GM23338 (cell line): ENCODE measurements at regions not wholly inside any gene's neighbourhood (a gene's known extent, or its start where the extent isn't known, plus 50 kb on each side); places are given as distances from the start of the nearest gene placed in this dataset.

Experiments
- CREB1 ChIP-seq: fragments of 250-450 bp; sonication (Bioruptor Pico); IDR thresholded peaks from 2 replicates; pipeline ENCODE4 v1.5.0; 2020; ENCODE audit warnings: low read depth, mild to moderate bottlenecking, moderate library complexity
- CTCF ChIP-seq, 2 experiments: fragments of 200-600 bp in 1 of 2; sonication (generic) in 1 of 2; conservative IDR thresholded peaks; 2 replicates each; pipeline versions ENCODE4 v1.5.1 to v1.6.1; 2016 to 2017; ENCODE audit warnings: antibody characterized with exemption in 2 of 2, low read depth in 2 of 2, mild to moderate bottlenecking in 2 of 2, moderate library complexity in 1 of 2
- ETS1 ChIP-seq: IDR thresholded peaks from 2 replicates; pipeline ENCODE4 v1.6.1; 2016; ENCODE audit warnings: antibody characterized with exemption
- EZH2 ChIP-seq: fragments of 200-600 bp; sonication (generic); IDR thresholded peaks from one replicate; pipeline ENCODE4 v1.8.0; 2017; ENCODE audit warnings: antibody characterized with exemption, mild to moderate bottlenecking, low read depth; ENCODE audit not compliant: unreplicated experiment
- EZH2phosphoT487 ChIP-seq: fragments of 200-600 bp; sonication (generic); IDR thresholded peaks from one replicate; pipeline ENCODE4 v1.8.1; 2018; ENCODE audit warnings: antibody characterized with exemption; ENCODE audit not compliant: unreplicated experiment
- JUNB ChIP-seq: IDR thresholded peaks from one replicate; pipeline ENCODE4 v1.6.1; 2016; ENCODE audit warnings: antibody characterized with exemption; ENCODE audit not compliant: unreplicated experiment
- NANOG ChIP-seq: IDR thresholded peaks from 2 replicates; pipeline ENCODE4 v1.6.1; 2016; ENCODE audit warnings: antibody characterized with exemption, borderline replicate concordance
- POLR2AphosphoS5 ChIP-seq: IDR thresholded peaks from 2 replicates; pipeline ENCODE4 v1.6.1; 2016; ENCODE audit warnings: antibody characterized with exemption, low read depth
- REST ChIP-seq: IDR thresholded peaks from one replicate; pipeline ENCODE4 v1.6.1; 2018; ENCODE audit warnings: antibody characterized with exemption; ENCODE audit not compliant: unreplicated experiment
- ZNF114 ChIP-seq: fragments of 250-450 bp; sonication (Bioruptor Pico); IDR thresholded peaks from 2 replicates; pipeline ENCODE4 v1.5.0; 2020; ENCODE audit warnings: mild to moderate bottlenecking, moderate library complexity
- ZNF462 ChIP-seq: fragments of 250-450 bp; sonication (Bioruptor Pico); IDR thresholded peaks from 2 replicates; pipeline ENCODE4 v1.5.0; 2020; ENCODE audit warnings: mild to moderate bottlenecking, moderate library complexity

- TF ChIP-seq CTCF (conservative IDR thresholded peaks at IDR 0.05; ENCODE audit: low read depth in 2 of 2) (no peak), POLR2AphosphoS5 (no peak), CREB1 (CRISPR knock-in tag) (no peak), ZNF114 (CRISPR knock-in tag) (no peak), JUNB (no peak), EZH2 (no peak), EZH2phosphoT487 (no peak), REST (no peak), NANOG (no peak), ZNF462 (CRISPR knock-in tag) (no peak), ETS1 (no peak)
Observed at GRCh38 chr9:81877047-81877446, 51.2 kb upstream of the SPATA31D4 start.
